GM18868 (cell line): ENCODE measurements at regions not wholly inside any gene's neighbourhood (a gene's known extent, or its start where the extent isn't known, plus 50 kb on each side); places are given as distances from the start of the nearest gene placed in this dataset.

Source experiments
- ATAC-seq: cut with Tn5 transposase; IDR thresholded peaks from one replicate; pipeline ENCODE4 v1.9.1; 2021; ENCODE audit warnings: mild to moderate bottlenecking, moderate library complexity; ENCODE audit not compliant: unreplicated experiment

DNA sequence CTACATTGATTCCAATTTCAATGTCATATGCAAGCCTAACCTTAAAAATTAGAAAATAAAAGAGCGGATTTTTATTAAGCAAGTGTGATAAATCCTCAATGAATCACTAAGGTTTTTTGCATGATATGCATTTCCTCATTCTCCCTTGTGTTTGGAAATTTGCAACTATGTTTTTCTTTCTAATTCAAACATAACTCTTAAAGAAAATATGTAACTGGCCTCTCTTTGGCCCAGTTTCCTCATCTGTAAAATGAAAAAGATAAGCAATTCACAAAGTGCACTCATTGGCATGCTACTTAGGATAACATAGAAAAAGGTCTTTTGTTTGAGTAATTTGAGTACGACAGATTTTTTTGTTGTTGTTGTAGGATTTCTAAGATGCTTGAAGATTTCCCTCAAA is 295.5 kb downstream of the CDH11 start:
- ATAC-seq = no peak

DNA sequence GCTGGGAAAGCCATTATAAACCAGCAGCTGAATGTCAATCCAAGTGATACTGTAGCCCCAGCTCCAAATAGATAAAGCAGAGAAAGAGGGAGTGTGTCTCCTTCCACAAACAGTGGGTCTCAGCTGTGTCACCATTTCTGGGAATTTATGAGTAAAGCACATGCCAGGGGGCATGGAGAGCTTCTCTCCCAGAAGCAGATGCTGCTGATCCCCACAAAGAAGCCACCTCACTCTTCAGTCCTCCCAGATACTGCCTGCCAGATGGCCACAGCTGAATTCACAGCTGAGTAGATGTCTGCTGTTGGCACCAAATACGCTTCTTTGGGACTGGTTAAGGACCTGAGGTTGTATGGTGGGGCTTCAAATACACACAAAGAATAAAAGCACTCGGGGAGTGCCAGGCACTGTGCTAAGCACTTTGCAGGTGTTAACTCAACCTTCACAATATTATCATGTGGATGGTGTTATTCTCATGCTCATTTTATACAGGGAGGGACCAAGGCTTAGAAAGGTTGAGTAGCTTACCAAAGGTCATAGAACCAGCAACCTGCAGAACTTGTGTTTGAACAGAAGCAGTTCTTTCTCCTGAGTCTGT is 298.3 kb downstream of the CDH11 start:
- no peak for ATAC-seq

DNA sequence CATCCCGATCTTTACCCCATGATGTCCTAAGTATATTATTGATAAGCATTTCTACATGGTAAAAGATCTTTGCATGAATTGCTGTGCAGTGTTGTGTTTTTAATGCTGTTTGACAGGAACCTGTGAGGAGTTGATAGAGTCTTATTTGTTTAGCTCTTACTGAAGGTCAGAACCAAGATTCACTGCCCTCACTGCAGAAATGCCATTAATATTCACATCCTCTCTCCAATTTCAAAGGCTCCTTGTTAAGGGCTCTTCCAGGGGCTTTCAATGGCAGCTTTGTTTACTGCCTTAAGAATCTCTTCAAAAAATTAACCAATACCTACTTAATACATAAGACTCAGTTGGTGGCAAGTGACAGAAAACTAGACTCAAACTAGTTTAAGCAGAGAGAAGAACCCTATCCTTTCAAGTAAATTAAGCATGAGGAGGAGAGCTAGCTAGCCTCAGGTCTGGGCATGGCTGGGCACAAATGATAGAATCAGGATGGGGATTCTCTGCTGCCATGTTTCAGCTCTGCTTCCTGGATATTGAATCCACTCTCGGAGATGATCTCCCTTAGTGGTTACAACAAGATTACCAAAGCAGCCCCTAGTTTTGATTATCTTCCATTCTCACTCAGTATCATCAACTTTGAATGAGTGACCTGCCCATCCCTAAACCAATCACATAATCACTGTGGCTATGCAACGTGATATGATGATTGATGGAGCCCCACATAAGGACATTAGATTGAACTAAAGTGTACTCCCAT is 311.8 kb downstream of the CDH11 start:
- ATAC-seq = no peak

DNA sequence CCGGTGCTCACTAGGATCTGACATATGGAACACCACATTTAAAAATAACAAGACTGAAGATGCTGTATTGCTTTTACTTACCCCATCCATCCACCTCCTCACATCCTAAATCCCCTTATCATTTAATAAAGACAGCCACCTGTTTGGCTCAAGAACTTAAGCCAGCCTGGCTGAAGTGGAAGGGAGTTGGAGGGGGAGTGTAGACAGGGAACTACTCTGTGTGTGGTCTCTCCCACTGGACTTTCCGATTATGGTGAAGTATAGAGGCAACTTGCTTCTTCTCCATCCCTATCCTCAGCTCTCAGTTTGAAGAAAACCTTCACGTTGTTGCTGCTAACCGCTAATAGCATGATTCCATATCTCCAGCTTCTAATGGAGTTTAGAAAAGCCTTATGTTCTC is 313.4 kb downstream of the CDH11 start:
- ATAC-seq = no peak

DNA sequence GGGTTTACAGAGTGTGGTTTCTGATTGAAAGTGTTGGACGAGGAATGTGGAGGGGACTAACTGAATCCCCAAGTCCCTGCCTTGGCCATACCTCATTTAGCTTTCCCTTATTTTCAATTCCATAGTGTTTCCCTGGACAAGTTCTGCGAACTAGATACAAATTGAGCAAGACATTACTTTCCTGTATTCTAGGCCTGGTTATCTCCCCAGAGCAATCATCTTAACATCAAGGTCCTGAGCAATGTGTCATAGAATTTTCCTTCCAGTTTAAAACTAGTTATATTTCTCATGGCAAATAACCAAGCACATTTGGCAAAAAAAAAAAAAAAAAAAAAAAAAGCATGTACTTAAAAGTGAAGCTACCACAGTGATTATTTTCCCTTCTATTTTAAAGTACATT is 330.1 kb downstream of the CDH11 start:
- ATAC-seq = no peak

DNA sequence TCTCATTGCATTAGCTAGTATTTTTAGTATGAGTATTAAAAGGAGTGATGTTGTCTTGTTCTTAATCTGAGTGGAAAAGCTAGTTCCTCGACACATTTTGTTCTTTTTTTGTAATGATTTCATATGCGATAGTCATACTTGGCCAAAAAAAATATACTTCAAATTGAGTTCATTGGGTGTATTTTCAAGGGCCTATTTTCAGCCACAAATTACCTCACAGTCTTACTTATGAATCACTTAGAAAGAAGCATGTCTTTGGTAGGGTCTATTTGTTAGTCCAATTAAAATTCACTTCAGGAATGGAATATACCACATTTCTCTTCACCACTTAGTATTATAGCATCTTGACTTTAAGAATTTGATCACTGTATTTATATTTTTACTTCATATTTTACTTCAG is 337.2 kb downstream of the CDH11 start:
- no peak for ATAC-seq

DNA sequence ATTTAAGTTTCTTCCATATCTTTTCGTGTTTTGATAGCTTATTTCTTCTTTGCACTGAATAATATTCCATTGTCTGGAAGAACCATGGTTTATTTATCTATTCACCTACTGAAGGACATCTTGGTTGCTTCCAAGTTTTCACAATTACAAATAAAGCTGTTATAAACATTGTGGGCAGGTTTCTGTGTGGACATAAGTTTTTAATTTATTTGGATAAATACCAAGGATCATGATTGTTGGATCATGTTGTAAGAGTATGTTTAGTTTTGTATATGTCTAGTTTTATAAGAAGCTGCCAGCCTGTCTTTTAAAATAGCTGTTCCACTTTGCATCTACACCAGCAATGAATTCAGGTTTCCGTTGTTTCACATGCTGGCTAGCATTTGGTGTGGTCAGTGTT is 339.4 kb downstream of the CDH11 start:
- no peak for ATAC-seq

DNA sequence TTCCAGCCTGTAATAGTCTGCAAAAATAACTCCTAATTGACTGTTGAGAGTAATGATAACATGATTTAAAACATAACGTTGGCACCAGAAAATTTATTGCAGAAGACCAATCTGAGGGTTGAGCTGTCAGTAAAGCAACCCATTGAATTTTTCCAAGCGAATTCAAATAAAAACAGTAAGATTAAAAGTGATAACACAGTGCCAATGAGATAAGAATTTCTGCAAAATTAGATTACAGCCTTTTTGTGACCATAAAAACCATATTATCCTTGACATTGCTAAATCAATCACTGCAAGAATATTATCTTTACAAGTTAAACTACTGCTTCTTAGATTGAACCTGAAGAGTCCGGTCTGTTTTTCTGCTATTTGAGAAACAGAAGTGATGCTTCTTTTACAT is 341.4 kb downstream of the CDH11 start:
- no peak for ATAC-seq

DNA sequence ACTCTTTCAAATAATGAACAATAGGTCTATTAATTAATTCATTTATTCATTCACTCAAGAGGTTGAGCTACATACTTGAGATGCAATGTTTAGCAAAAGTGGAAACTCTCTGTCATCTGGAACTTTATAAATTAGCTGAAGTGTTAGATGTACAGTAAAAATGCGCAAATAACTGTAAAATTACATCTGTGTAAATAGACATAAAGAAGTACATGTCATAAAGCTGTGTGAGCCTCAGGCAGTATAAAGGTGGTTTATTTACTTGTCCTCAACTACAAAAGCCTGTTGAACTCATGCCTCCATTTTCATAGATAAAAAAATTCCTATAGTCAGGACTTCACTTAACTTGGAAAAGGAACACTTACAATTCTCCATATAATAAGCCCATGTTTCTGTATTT is 343.1 kb downstream of the CDH11 start:
- ATAC-seq = no peak

DNA sequence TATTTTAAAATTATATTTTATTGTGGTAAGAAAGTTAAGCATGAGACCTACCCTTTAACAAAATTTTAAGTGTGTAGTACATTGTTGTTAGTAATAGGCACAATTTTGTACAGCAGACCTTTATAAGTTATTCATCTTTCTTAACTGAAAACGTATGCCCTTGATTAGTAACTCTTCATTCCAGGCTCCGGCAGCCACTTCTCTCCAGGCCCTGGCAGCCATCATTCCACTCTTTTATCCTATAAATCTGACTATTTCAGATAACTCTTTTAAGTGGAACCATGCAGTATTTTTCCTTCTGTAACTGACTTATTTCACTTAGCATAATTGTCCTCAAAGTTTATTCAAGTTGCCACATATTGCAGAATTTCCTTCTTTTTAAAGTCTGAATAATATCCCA is 348.2 kb downstream of the CDH11 start:
- no peak for ATAC-seq

DNA sequence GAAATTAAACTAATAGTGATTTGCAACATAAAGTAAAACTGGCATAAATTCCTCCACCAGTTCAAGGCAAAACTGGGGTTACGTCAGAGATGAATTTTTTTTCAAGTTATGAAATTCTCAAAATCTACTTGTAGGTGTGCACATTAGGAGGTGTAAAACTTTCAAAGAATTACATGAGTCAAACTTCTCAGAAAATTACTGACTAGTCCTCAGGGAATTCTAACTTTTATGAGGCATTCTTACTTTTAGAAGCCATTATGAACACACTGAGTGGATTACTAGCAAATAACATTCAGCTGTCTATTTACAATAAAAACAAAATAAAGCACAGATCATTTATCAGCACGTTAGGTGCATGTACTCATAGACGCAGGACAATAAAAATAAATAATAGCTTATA is 348.7 kb downstream of the CDH11 start:
- no peak for ATAC-seq

DNA sequence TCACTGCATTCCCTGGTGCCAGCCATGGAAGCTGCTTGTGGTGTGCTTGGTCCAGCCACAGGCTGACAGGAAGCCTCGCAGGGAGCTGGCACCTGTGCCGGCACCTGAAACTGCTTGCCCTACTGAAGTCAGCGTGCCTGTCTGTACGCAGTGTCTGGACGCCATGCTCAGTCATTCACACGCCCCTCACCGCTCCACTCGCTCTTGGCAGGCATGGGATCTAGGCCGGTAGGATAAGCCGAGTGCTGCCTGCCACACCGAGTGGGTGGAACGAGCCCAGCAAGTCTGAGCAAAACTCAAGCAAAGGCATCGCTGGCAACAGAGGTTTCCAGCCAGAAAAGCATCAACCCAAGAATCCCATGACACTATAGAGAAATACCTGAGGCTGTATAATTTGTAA is 350.6 kb downstream of the CDH11 start:
- ATAC-seq = no peak

DNA sequence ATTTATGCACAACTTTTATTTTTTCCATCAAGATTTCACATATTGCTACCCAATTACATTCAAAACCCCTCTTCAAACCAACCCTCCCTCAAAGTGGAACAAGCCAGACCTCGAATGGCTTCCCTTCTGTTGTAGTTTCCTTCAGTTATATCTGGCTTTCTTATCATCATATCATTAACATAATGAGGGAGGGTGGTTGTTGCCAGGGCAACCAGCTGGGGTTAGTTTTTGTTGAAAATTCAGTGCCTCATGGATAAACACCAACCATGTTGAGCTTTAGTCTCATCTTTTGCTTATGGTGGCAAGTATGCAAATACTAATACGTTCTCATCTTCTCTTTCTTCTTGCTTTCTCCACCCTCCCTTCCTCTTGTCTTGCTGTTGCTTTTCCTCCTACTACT is 359.7 kb downstream of the CDH11 start:
- no peak for ATAC-seq

DNA sequence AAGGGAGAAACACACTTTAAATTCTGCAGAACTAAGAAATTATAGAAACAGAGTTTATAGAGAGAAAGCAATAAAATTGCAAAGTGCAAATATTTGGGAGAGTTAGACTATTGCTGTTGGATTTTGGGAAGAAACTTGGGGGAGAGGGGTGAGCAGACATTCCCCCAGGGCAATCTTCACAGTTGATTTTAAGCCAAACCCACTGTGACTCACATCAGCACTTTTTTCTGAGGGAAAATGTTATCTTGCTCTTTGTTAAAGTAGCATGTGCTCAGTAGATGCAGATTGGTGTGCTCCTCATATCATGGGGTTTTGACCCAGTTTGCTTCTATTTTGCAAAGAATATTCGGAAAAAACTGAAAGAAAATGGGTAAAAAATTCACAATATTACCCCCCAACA is 367.6 kb downstream of the CDH11 start:
- ATAC-seq = no peak

DNA sequence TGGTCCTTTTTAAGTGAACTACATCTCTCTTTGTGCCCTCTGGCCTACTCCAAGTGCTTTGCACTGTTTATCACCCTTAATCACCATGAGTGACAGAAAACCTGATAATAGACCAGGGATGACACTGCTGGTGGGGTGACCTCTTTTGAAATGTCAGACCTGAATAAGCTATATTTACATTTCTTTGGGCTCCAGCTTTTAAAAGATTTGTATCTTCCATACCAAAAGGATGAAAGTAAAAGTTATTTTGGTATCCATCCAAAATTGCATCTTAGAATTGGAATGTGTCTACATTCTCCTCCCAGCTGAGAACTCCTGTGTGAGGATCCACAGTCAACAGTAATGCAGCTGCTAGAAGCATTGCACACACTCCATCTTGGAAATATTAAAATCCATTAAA is 370.0 kb downstream of the CDH11 start:
- ATAC-seq = no peak

DNA sequence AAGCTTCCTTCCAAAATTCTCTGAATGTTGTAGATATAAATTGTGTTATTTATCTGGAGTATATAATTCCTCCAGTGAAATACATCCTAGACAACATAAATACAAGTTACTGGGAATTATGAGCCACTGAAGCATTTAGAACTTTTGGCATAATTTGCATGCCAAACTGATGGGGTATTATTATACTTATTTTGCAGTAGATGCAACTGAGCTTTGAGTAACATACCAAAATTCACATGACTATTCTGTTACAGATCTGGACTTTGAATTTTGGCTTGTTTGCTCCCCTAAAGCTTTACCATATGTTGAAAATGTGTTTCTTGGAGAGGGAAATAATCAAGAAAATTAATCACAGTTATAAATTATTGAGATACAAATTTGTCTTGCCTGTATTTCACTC is 372.5 kb downstream of the CDH11 start:
- ATAC-seq = no peak

DNA sequence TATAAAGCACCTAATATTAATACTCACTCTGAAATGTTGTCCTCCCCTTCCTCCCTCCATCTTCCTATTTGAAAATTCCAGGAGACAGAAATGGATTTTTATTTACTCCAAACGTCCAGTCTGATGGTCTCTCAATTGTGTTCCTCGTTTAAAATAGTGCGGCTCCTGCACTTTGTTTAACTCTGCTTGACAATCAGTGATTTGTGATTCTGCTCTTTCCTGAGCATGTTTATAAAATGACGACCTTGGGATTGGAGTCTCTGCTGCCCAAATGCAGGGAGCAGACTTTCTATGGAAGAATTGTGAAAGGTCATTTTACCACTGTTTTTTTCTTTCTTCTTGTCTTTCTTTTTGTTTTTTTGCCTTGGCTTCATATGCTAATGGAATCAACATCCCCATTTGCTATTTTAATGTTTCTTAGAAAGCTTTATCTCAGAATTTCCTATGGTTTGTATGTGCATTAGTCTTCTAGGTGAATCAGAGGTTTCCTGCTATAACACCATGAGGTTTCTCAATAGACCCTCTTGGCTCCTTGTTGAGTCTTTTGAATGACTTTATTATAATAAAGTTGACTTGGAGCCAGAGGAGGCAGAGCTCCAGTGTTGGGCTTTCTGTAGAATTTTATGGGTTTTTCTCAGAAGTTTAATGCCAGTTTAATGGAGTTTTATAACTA is 376.5 kb downstream of the CDH11 start:
- ATAC-seq = no peak

DNA sequence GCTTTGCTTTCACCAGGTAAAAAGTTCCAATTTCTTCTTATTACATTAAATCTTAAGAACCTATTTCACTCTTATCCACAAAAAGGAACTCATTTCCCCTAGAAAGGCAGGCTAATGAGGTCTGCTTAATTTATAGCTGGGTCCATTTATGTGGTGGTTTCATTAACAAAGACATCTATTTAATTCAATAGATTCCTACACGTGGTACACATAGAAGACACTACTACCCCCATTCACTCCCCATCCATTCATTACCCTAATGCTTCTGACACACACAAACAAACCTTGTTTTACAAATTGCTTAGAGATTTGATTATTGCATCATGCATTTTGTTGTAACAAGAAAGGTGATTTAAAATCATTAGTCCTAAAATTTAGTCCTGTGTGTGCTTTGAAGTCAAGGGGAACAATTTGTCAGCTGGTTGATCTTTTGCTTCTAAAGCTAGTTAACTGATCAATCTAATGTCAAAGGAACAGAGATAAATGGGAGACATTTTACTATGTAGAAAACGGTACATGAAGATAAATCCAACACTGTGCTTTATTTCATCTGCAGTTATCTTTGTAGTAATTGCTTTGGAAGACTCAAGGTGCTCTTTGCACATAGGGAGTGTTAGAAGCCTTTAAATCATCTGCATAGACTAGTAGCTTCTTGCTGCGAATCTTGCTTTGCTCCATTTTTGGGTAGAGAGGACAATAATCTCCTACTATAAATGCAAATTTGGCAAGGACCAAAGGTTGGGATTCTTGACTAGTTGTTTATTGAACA is 379.2 kb downstream of the CDH11 start:
- ATAC-seq = no peak

DNA sequence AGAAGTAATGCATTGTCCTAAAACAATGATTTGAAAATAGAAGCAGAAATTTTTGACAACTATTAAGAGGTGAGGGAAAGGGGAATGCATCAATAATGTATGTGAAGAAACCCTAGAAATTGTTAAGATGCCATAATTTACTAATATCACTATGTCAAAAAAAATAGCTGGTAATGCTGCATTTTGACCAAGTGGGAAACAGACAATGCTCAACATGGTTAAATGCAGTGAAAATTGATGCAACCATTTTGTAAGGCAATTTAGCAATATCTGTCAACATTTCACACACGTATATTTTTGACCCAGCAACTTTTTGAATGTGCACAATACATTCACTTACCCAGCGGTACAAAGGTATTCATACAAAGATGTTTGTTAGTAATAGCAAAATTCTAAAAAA is 381.6 kb downstream of the CDH11 start:
- ATAC-seq = no peak

DNA sequence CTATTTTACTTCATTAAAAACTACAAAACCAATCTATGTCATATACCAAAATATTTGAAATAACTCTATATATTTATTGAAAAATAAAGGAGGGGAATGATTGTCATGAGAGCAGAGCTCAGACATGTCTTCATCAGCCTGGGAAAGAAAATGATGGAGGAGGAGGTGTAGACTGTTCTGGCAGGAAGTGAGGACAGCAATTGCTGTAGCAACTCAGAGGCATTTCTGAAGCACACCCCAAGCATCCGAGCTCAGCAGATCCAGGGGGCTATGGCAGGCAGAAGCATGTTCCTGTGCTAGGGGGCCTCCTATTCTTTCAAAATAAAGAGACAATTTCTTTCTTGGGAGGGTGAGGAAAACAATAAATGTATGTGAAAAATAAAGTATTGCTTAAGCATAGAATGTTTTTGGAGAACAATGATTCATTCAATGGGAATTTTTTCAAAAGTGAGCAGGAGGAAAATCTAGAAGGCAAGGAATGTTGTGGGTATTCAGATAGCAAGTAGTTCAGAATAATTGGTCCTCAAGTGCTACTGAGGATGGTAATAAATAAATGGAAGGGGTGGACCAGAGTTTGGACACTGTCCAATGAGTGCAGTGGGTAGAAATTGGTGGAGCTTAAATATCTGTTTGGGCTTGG is 383.4 kb downstream of the CDH11 start:
- ATAC-seq = no peak

DNA sequence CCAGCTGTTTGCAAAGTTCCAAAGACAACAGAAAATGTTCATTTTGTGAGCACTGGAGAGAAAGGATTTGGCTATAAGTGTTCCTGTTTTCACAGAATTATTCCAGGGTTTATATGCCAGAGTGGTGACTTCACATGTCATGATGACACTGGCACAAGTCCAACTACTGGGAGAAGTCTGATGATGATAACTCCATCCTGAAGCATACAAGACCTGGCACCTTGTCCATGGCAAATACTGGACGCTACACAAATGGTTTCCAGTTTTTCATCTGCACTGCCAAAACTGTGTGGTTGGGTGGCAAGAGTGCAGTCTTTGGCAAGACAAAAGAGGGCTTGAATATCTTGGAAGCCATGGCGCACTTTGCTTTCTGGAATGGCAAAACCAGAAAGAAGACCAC is 385.0 kb downstream of the CDH11 start:
- ATAC-seq = no peak
